Body of pancreas (tissue), 4 donors: ENCODE measurements at regions not wholly inside any gene's neighbourhood (a gene's known extent, or its start where the extent isn't known, plus 50 kb on each side); places are given as distances from the start of the nearest gene placed in this dataset.

Experiments used
- ATAC-seq: fragments of 150-250 bp; one replicate; pipeline ENCODE4 v1.9.1; 2016
- DNase-seq, 4 donors: peaks; one replicate each; pipeline ENCODE4 v3.0.0-alpha.2; 2019
- H3K27ac ChIP-seq, 4 donors: fragments of 200-600 bp; sonication (generic); 1 replicate in 3 of 4; 2 replicates in 1 of 4; pipeline versions ENCODE4 v1.5.1 to v1.6.1; 2016 to 2019; ENCODE audit warnings: mild to moderate bottlenecking in 1 of 4, mixed read lengths in 1 of 4, moderate library complexity in 1 of 4
- H3K27me3 ChIP-seq, 2 donors: fragments of 200-600 bp; sonication (generic); one replicate each; pipeline ENCODE4 v1.6.0; 2016; ENCODE audit warnings: mild to moderate bottlenecking in 1 of 2
- H3K36me3 ChIP-seq, 2 donors: fragments of 200-600 bp; sonication (generic); replicated peaks in 1 of 2; 2 replicates each; pipeline ENCODE4 v1.5.1; 2016; ENCODE audit warnings: low read depth in 2 of 2; ENCODE audit not compliant: insufficient read depth in 1 of 2
- H3K4me1 ChIP-seq: fragments of 200-600 bp; sonication (generic); one replicate; pipeline ENCODE4 v1.6.0; 2016
- H3K4me3 ChIP-seq, 2 donors: fragments of 200-600 bp; sonication (generic); 1 replicate in 1 of 2; 2 replicates in 1 of 2; pipeline ENCODE4 v1.5.1; 2016 to 2019
- H3K9me3 ChIP-seq, 3 donors: fragments of 200-600 bp; sonication (generic); 1 replicate in 2 of 3; 2 replicates in 1 of 3; pipeline ENCODE4 v1.5.1; 2016
- CTCF ChIP-seq, 7 experiments: fragments of 450-650 bp in 4 of 7; fragments of 200-600 bp in 3 of 7; sonication (generic) in 3 of 7; IDR thresholded peaks; one replicate each; pipeline ENCODE4 v1.5.1; 2016 to 2019; ENCODE audit warnings: antibody characterized with exemption in 7 of 7
- POLR2A ChIP-seq, 3 donors: fragments of 450-650 bp; IDR thresholded peaks; one replicate each; pipeline ENCODE4 v1.6.1; 2016; ENCODE audit warnings: antibody characterized with exemption in 3 of 3, mild to moderate bottlenecking in 2 of 3
- WGBS, 2 donors: methylation state at CpG; one replicate each; pipeline ENCODE4 v1.1.5; 2017; 5-methylcytosine and 5-hydroxymethylcytosine counted together
- intact Hi-C: fragments of 100-400 bp; cut with DNase I; formaldehyde crosslinking; loops from one replicate; pipeline ENCODE4 v1.15.1; 2023

GRCh38 chr1:209383422-209383821 lies 200.1 kb upstream of the CAMK1G start:
- H3K4me3 ChIP-seq = no peak overlapping the region
- no peaks in the 10 kb centered on the region for H3K27me3 ChIP-seq
- H3K27ac ChIP-seq = no peak overlapping the region
- DNase-seq (no peak), ATAC-seq (no peak)
- intact Hi-C loops = no loop called here
- H3K9me3 ChIP-seq = no peaks in the 10 kb centered on the region
- TF ChIP-seq CTCF (IDR thresholded peaks at IDR 0.05) (no peak), POLR2A (IDR thresholded peaks at IDR 0.05) (no peak)
- H3K4me1 ChIP-seq = no peaks in the 10 kb centered on the region
- no peaks in the 10 kb centered on the region for H3K36me3 ChIP-seq
- WGBS, 2 donors = 77 to 85% methylated on average over 4 of the region's 4 CpGs

GRCh38 chr1:209383907-209384709 lies 199.4 kb upstream of the CAMK1G start:
- no peak for DNase-seq
- TF ChIP-seq CTCF (IDR thresholded peaks at IDR 0.05) = no peak
- TF ChIP-seq POLR2A (IDR thresholded peaks at IDR 0.05) = no peak
- 53 to 60% methylated on average over 5 of the region's 5 CpGs for WGBS, 2 donors
- H3K27ac ChIP-seq = no peak overlapping the region
- no peak overlapping the region for H3K4me3 ChIP-seq
- H3K4me1 ChIP-seq = no peaks in the 10 kb centered on the region
- intact Hi-C loops = no loop called here
- H3K9me3 ChIP-seq = no peaks in the 10 kb centered on the region
- H3K27me3 ChIP-seq = no peaks in the 10 kb centered on the region
- ATAC-seq = no peak
- no peaks in the 10 kb centered on the region for H3K36me3 ChIP-seq

DNA sequence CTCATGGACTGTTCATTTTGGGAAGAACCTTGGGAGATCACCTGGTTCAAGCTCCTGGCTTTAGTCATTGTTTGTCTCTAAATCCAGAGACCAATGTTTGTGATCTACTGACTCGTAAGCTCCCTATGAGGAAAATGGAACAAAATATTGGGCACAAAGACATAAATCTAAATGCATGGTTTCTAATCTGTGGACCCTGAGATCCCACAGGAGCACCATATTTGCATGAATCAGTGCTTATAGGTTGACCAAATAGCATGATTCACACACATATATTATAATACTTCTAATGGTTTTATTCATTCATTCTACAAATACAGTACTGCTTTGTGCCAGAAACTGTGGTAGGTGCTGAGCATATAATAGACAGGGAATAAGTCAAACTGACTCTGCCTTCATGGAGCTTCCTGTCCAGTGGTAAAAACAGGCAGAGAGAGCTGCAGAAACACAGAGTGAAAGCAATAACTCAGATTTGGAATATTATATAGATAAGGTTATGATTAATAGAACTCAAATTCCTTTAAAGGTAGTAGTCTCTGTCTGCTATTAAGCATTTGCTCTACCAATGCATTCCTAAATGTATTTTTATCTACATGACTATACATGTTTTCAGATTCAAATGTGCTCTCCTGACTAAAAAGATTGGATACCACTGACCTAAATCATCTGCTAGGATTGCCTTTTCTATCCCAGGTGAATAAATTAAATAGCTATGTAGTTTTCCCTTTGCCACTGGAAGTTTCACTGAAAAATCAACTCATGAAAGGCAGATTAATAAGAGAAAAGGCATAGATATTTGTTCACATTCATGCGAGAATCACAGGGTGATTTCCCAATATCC lies 198.6 kb upstream of the CAMK1G start:
- ATAC-seq = no peak
- intact Hi-C loops = no loop called here

DNA sequence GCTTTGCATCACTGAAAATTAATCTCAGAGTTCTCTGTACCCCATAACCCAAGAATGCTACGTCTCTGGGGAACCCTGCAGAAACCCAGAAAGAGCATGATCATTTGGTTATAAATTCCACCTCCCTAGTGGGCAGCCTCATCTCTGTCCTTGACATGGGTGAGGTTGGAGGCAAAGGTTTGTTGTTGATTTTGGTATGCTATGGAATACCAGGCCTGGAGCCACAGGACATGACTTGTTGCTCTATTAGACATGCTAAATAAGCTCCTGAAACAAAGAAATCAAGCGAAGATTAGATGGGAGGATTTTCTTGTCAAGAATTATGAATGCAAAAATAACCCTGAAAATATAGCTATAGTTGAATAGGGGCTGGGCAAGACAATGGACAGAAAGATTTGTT lies 197.4 kb upstream of the CAMK1G start:
- Histone ChIP-seq H3K4me3 (no peak overlapping the region), H3K27ac (no peak overlapping the region), H3K36me3 (no peaks in the 10 kb centered on the region), H3K27me3 (no peaks in the 10 kb centered on the region), H3K4me1 (no peaks in the 10 kb centered on the region), H3K9me3 (no peaks in the 10 kb centered on the region)
- ATAC-seq = no peak
- intact Hi-C loops = no loop called here
- 69 to 86% methylated on average over 2 of the region's 2 CpGs for WGBS, 2 donors
- TF ChIP-seq POLR2A (IDR thresholded peaks at IDR 0.05) = no peak
- no peak for TF ChIP-seq CTCF (IDR thresholded peaks at IDR 0.05)
- no peak for DNase-seq

More for the DNA sequence above, 198.6 kb upstream of the CAMK1G start:
- no peak overlapping the region for H3K27ac ChIP-seq
- no peaks in the 10 kb centered on the region for H3K27me3 ChIP-seq
- no peaks in the 10 kb centered on the region for H3K36me3 ChIP-seq
- no peak for DNase-seq
- H3K9me3 ChIP-seq = no peaks in the 10 kb centered on the region
- no peak overlapping the region for H3K4me3 ChIP-seq
- 89 to 90% methylated on average over 2 of the region's 2 CpGs for WGBS, 2 donors
- H3K4me1 ChIP-seq = no peaks in the 10 kb centered on the region
- TF ChIP-seq CTCF (IDR thresholded peaks at IDR 0.05) (no peak), POLR2A (IDR thresholded peaks at IDR 0.05) (no peak)
